Astrocyte (in vitro differentiated cells and primary cell): ENCODE measurements at regions not wholly inside any gene's neighbourhood (a gene's known extent, or its start where the extent isn't known, plus 50 kb on each side); places are given as distances from the start of the nearest gene placed in this dataset.

Experiments
- CTCF ChIP-seq: IDR thresholded peaks from 2 replicates; pipeline ENCODE4 v1.5.1; 2011; ENCODE audit warnings: low read depth, mild to moderate bottlenecking, inconsistent platforms, low read length, moderate library complexity; ENCODE audit not compliant: insufficient read depth
- EZH2 ChIP-seq: IDR thresholded peaks from 2 replicates; pipeline ENCODE4 v1.6.1; 2012; ENCODE audit warnings: mild to moderate bottlenecking, low read length, inconsistent platforms; ENCODE audit not compliant: insufficient read depth

- TF ChIP-seq CTCF, result no peak
- TF ChIP-seq EZH2, result no peak
Measured at GRCh38 chr9:13364271-13365000, 84.9 kb upstream of the MPDZ start.
